Naive thymus-derived CD4-positive, alpha-beta T cell (primary cell): ENCODE measurements at regions not wholly inside any gene's neighbourhood (a gene's known extent, or its start where the extent isn't known, plus 50 kb on each side); places are given as distances from the start of the nearest gene placed in this dataset.

Source experiments
- ATAC-seq: fragments of 150-1000 bp; cut with Tn5 transposase; 2 replicates; pipeline ENCODE4 v1.10.0; 2021; ENCODE audit warnings: mild to moderate bottlenecking, moderate library complexity
- CTCF ChIA-PET: fragments of 350-600 bp; sonication (Branson Sonifier 250); formaldehyde crosslinking; loops from one replicate; lab custom pipeline; 2021; ENCODE audit warnings: antibody characterized with exemption; lab: Charles Lee
- POLR2A ChIA-PET: fragments of 350-600 bp; sonication (Branson Sonifier 250); formaldehyde crosslinking; loops from one replicate; lab custom pipeline; 2021; ENCODE audit warnings: antibody characterized with exemption, inconsistent platforms; lab: Charles Lee
- DNase-seq, 9 donors: peaks; one replicate each; pipeline versions ENCODE4 v3.0.0 to v3.0.0-alpha.2; 2020 to 2022; ENCODE audit warnings: mixed read lengths in 1 of 9
- H3K27ac ChIP-seq: one replicate; pipeline ENCODE4 v1.7.0; 2013; ENCODE audit warnings: mild to moderate bottlenecking, low read depth, low read length, moderate library complexity
- H3K27me3 ChIP-seq, 2 donors: one replicate each; pipeline ENCODE4 v1.7.0; 2013; ENCODE audit warnings: low read length in 2 of 2, mild to moderate bottlenecking in 2 of 2, moderate library complexity in 2 of 2; ENCODE audit not compliant: control insufficient read depth in 2 of 2, insufficient read depth in 2 of 2
- H3K36me3 ChIP-seq, 3 experiments: 1 replicate in 2 of 3; 2 replicates in 1 of 3; pipeline ENCODE4 v1.7.0; 2013; ENCODE audit warnings: low read length in 3 of 3, mild to moderate bottlenecking in 3 of 3, moderate library complexity in 1 of 3; ENCODE audit not compliant: insufficient read depth in 3 of 3, control insufficient read depth in 2 of 3
- H3K4me1 ChIP-seq, 2 donors: one replicate each; pipeline ENCODE4 v1.7.0; 2013; ENCODE audit warnings: low read length in 2 of 2, mild to moderate bottlenecking in 2 of 2, moderate library complexity in 1 of 2; ENCODE audit not compliant: control insufficient read depth in 2 of 2, insufficient read depth in 2 of 2
- H3K4me3 ChIP-seq: 2 replicates; pipeline ENCODE4 v1.7.0; 2013; ENCODE audit warnings: mild to moderate bottlenecking, low read length
- H3K9me3 ChIP-seq, 3 experiments: 1 replicate in 2 of 3; 2 replicates in 1 of 3; pipeline ENCODE4 v1.7.0; 2013; ENCODE audit warnings: low read length in 3 of 3; ENCODE audit not compliant: control insufficient read depth in 2 of 3
- H3K27ac Mint-ChIP-seq, 9 donors: one replicate each; pipeline ENCODE4 v1.8.0; 2020 to 2022; ENCODE audit warnings: mixed read lengths in 9 of 9, mild to moderate bottlenecking in 8 of 9, moderate library complexity in 5 of 9, inconsistent platforms in 2 of 9
- H3K27me3 Mint-ChIP-seq, 5 donors: one replicate each; pipeline ENCODE4 v1.8.0; 2021 to 2022; ENCODE audit warnings: mixed read lengths in 5 of 5, mild to moderate bottlenecking in 1 of 5
- H3K36me3 Mint-ChIP-seq, 5 donors: one replicate each; pipeline ENCODE4 v1.8.0; 2020 to 2022; ENCODE audit warnings: mixed read lengths in 5 of 5, mild to moderate bottlenecking in 3 of 5, inconsistent platforms in 1 of 5
- H3K4me1 Mint-ChIP-seq, 7 donors: one replicate each; pipeline ENCODE4 v1.8.0; 2020 to 2022; ENCODE audit warnings: mixed read lengths in 7 of 7, mild to moderate bottlenecking in 3 of 7, inconsistent platforms in 1 of 7
- H3K4me3 Mint-ChIP-seq, 10 donors: one replicate each; pipeline ENCODE4 v1.8.0; 2020 to 2022; ENCODE audit warnings: mild to moderate bottlenecking in 10 of 10, mixed read lengths in 10 of 10, moderate library complexity in 6 of 10, inconsistent platforms in 2 of 10
- H3K9me3 Mint-ChIP-seq, 11 donors: one replicate each; pipeline ENCODE4 v1.8.0; 2020 to 2022; ENCODE audit warnings: mixed read lengths in 11 of 11, mild to moderate bottlenecking in 4 of 11, inconsistent platforms in 1 of 11, moderate library complexity in 1 of 11
- intact Hi-C, 2 donors: fragments of 100-400 bp; cut with micrococcal nuclease; formaldehyde crosslinking; loops; one replicate each; pipeline ENCODE4 v1.15.1; 2023

GRCh38 chr22:47967831-47968230, 1205.4 kb downstream of the TBC1D22A start:
- ChIA-PET CTCF (interaction anchor here (1.0 kb wide), 1 partner anchor 10 kb away, joined by 3 read pairs; no protein-coding TSS in a partner anchor), POLR2A (no interaction called here)
- DNase-seq = no peak
- no peaks in the 10 kb centered on the region for H3K36me3 ChIP-seq
- Mint-ChIP-seq H3K27ac (no peak overlapping the region), H3K4me1 (no peaks in the 10 kb centered on the region), H3K9me3 (peaks cover 0 to 2% (median 0%) of the 10 kb centered on the region in 11 donors), H3K27me3 (peaks cover 0 to 22% (median 14%) of the 10 kb centered on the region in 5 donors), H3K4me3 (no peak overlapping the region), H3K36me3 (no peaks in the 10 kb centered on the region)
- no peak for ATAC-seq
- H3K9me3 ChIP-seq = no peaks in the 10 kb centered on the region
- intact Hi-C loops = no loop called here
- H3K27me3 ChIP-seq = peaks cover 0 to 4% of the 10 kb centered on the region in 2 donors
- H3K4me1 ChIP-seq = no peaks in the 10 kb centered on the region
- no peak overlapping the region for H3K27ac ChIP-seq
- no peak overlapping the region for H3K4me3 ChIP-seq

DNA sequence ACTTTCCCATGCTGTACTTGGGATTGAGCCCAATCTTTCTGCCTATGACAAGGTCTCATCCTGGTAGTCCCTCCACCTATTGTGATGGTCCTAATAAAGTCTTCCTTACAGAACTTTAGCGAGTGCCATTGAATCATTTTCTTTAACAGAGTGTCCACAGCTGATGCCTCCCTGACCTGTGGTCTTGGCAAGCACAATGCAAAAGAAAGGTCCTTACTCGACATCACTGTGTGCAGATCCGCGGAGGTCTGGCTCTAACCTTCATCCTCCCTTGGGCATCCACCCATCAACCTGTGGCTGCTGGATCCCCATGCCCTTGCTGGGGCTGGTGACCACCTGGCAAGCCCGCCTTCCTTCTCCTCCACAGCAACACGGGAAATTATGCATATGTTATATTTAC, 1203.9 kb downstream of the TBC1D22A start:
- H3K4me1 ChIP-seq = no peaks in the 10 kb centered on the region
- POLR2A ChIA-PET = no interaction called here
- Mint-ChIP-seq H3K9me3 (peaks cover 0 to 2% (median 0%) of the 10 kb centered on the region in 11 donors), H3K4me3 (no peak overlapping the region), H3K36me3 (no peaks in the 10 kb centered on the region), H3K27ac (no peak overlapping the region), H3K4me1 (no peaks in the 10 kb centered on the region), H3K27me3 (peaks cover 0 to 20% (median 16%) of the 10 kb centered on the region in 5 donors)
- intact Hi-C loops = no loop called here
- H3K4me3 ChIP-seq = no peak overlapping the region
- DNase-seq (no peak), ATAC-seq (no peak)
- H3K27me3 ChIP-seq = peaks cover 0 to 4% of the 10 kb centered on the region in 2 donors
- CTCF ChIA-PET = no interaction called here
- H3K9me3 ChIP-seq = no peaks in the 10 kb centered on the region
- no peaks in the 10 kb centered on the region for H3K36me3 ChIP-seq
- no peak overlapping the region for H3K27ac ChIP-seq

GRCh38 chr22:47965896-47966295, 1203.4 kb downstream of the TBC1D22A start:
- H3K36me3 ChIP-seq = no peaks in the 10 kb centered on the region
- H3K27me3 Mint-ChIP-seq = peaks cover 0 to 20% (median 16%) of the 10 kb centered on the region in 5 donors
- H3K27me3 ChIP-seq = peaks cover 0 to 2% of the 10 kb centered on the region in 2 donors
- H3K9me3 Mint-ChIP-seq = peaks cover 0 to 2% (median 0%) of the 10 kb centered on the region in 11 donors
- ChIA-PET POLR2A (no interaction called here), CTCF (no interaction called here)
- DNase-seq = no peak
- no peaks in the 10 kb centered on the region for H3K4me1 Mint-ChIP-seq
- no peaks in the 10 kb centered on the region for H3K36me3 Mint-ChIP-seq
- intact Hi-C loops = no loop called here
- H3K4me3 Mint-ChIP-seq = no peak overlapping the region
- H3K27ac ChIP-seq = no peak overlapping the region
- ATAC-seq = no peak
- no peaks in the 10 kb centered on the region for H3K4me1 ChIP-seq
- no peaks in the 10 kb centered on the region for H3K9me3 ChIP-seq
- no peak overlapping the region for H3K27ac Mint-ChIP-seq
- no peak overlapping the region for H3K4me3 ChIP-seq

DNA sequence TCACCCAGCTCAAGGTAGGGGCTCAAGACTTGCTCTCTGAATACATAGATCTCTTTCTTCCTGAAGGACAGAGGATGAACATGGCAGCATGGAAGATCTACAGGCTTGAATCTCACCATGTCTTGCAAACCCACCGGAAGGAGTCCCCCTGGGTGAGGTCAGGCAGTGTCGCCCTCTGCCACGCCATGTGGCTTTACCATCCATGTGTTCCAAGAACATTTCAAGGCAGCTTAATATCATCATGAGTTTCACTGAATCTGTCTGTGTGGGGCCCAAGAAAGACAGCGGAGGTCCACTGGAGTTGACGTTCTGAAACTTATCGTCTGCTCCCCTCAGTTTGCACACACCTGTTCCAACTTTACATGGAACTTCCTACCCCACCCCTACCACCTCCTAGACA, 1202.6 kb downstream of the TBC1D22A start:
- Mint-ChIP-seq H3K27me3 (peaks cover 0 to 20% (median 16%) of the 10 kb centered on the region in 5 donors), H3K9me3 (peaks cover 0 to 3% (median 0%) of the 10 kb centered on the region in 11 donors), H3K27ac (no peak overlapping the region), H3K4me3 (no peak overlapping the region), H3K4me1 (no peaks in the 10 kb centered on the region), H3K36me3 (no peaks in the 10 kb centered on the region)
- ChIA-PET CTCF (no interaction called here), POLR2A (no interaction called here)
- DNase-seq = no peak
- H3K9me3 ChIP-seq = no peaks in the 10 kb centered on the region
- no peak for ATAC-seq
- no peaks in the 10 kb centered on the region for H3K27me3 ChIP-seq
- H3K4me1 ChIP-seq = no peaks in the 10 kb centered on the region
- intact Hi-C loops = no loop called here
- H3K4me3 ChIP-seq = no peak overlapping the region
- H3K27ac ChIP-seq = no peak overlapping the region
- H3K36me3 ChIP-seq = no peaks in the 10 kb centered on the region

DNA sequence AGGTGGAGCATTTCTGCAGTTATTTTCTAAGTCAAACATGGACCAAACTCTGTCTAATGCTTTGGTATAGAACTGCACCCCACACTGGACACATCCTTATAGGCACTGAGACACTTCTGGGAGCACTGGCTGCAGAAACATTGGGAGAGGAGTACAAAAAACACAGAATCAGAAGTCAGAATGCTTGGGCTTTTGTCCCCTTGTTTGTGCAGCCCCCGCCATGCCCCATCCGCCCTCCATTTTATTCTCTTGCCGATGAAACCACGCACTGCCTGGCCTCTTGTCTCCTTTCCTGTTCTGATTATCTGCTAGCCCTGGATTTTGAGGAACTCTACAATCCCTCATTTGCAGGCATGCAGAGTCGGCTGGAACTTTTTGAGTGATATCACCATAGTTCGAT, 1201.2 kb downstream of the TBC1D22A start:
- H3K36me3 ChIP-seq = no peaks in the 10 kb centered on the region
- no peak overlapping the region for H3K27ac ChIP-seq
- ATAC-seq (no peak), DNase-seq (no peak)
- Mint-ChIP-seq H3K27me3 (peaks cover 0 to 20% (median 17%) of the 10 kb centered on the region in 5 donors), H3K4me3 (no peak overlapping the region), H3K4me1 (no peaks in the 10 kb centered on the region), H3K27ac (no peak overlapping the region), H3K9me3 (peaks cover 0 to 4% (median 3%) of the 10 kb centered on the region in 11 donors), H3K36me3 (no peaks in the 10 kb centered on the region)
- no peaks in the 10 kb centered on the region for H3K9me3 ChIP-seq
- H3K27me3 ChIP-seq = no peaks in the 10 kb centered on the region
- intact Hi-C loops = no loop called here
- ChIA-PET CTCF (no interaction called here), POLR2A (no interaction called here)
- H3K4me3 ChIP-seq = no peak overlapping the region
- H3K4me1 ChIP-seq = no peaks in the 10 kb centered on the region

- H3K4me3 ChIP-seq = no peak overlapping the region
- DNase-seq (no peak), ATAC-seq (no peak)
- Mint-ChIP-seq H3K27ac (no peak overlapping the region), H3K27me3 (peaks cover 0 to 27% (median 14%) of the 10 kb centered on the region in 5 donors), H3K9me3 (peaks cover 0 to 14% (median 4%) of the 10 kb centered on the region in 11 donors), H3K4me3 (no peak overlapping the region), H3K36me3 (no peaks in the 10 kb centered on the region), H3K4me1 (no peaks in the 10 kb centered on the region)
- no peaks in the 10 kb centered on the region for H3K4me1 ChIP-seq
- no peaks in the 10 kb centered on the region for H3K9me3 ChIP-seq
- intact Hi-C loops = no loop called here
- H3K36me3 ChIP-seq = no peaks in the 10 kb centered on the region
- ChIA-PET POLR2A (no interaction called here), CTCF (interaction anchor here (1.0 kb wide), 1 partner anchor 10 kb away, joined by 3 read pairs; no protein-coding TSS in a partner anchor)
- H3K27me3 ChIP-seq = no peaks in the 10 kb centered on the region
- no peak overlapping the region for H3K27ac ChIP-seq
Observed at GRCh38 chr22:47957649-47958048, 1195.2 kb downstream of the TBC1D22A start.

- DNase-seq (no peak), ATAC-seq (no peak)
- no peaks in the 10 kb centered on the region for H3K4me1 Mint-ChIP-seq
- CTCF ChIA-PET = interaction anchor here (0.6 kb wide), 1 partner anchor 1393 kb away, joined by 3 read pairs; no protein-coding TSS in a partner anchor
- no peaks in the 10 kb centered on the region for H3K4me1 ChIP-seq
- H3K4me3 Mint-ChIP-seq = no peak overlapping the region
- intact Hi-C loops = no loop called here
- H3K36me3 ChIP-seq = no peaks in the 10 kb centered on the region
- H3K27ac ChIP-seq = no peak overlapping the region
- no peak overlapping the region for H3K27ac Mint-ChIP-seq
- no peaks in the 10 kb centered on the region for H3K9me3 ChIP-seq
- peaks cover 0 to 40% (median 30%) of the 10 kb centered on the region in 5 donors for H3K27me3 Mint-ChIP-seq
- no peak overlapping the region for H3K4me3 ChIP-seq
- POLR2A ChIA-PET = no interaction called here
- no peaks in the 10 kb centered on the region for H3K36me3 Mint-ChIP-seq
- no peaks in the 10 kb centered on the region for H3K27me3 ChIP-seq
- H3K9me3 Mint-ChIP-seq = peaks cover 0 to 21% (median 8%) of the 10 kb centered on the region in 11 donors
Observed at GRCh38 chr22:47954107-47954506, 1191.7 kb downstream of the TBC1D22A start.
